Naive thymus-derived CD4-positive, alpha-beta T cell (primary cell): ENCODE measurements at regions not wholly inside any gene's neighbourhood (a gene's known extent, or its start where the extent isn't known, plus 50 kb on each side); places are given as distances from the start of the nearest gene placed in this dataset.

Experiments
- ATAC-seq: fragments of 150-1000 bp; cut with Tn5 transposase; 2 replicates; pipeline ENCODE4 v1.10.0; 2021; ENCODE audit warnings: mild to moderate bottlenecking, moderate library complexity
- CTCF ChIA-PET: fragments of 350-600 bp; sonication (Branson Sonifier 250); formaldehyde crosslinking; loops from one replicate; lab custom pipeline; 2021; ENCODE audit warnings: antibody characterized with exemption; lab: Charles Lee
- POLR2A ChIA-PET: fragments of 350-600 bp; sonication (Branson Sonifier 250); formaldehyde crosslinking; loops from one replicate; lab custom pipeline; 2021; ENCODE audit warnings: antibody characterized with exemption, inconsistent platforms; lab: Charles Lee
- DNase-seq, 9 donors: peaks; one replicate each; pipeline versions ENCODE4 v3.0.0 to v3.0.0-alpha.2; 2020 to 2022; ENCODE audit warnings: mixed read lengths in 1 of 9
- H3K27ac ChIP-seq: one replicate; pipeline ENCODE4 v1.7.0; 2013; ENCODE audit warnings: mild to moderate bottlenecking, low read depth, low read length, moderate library complexity
- H3K27me3 ChIP-seq, 2 donors: one replicate each; pipeline ENCODE4 v1.7.0; 2013; ENCODE audit warnings: low read length in 2 of 2, mild to moderate bottlenecking in 2 of 2, moderate library complexity in 2 of 2; ENCODE audit not compliant: control insufficient read depth in 2 of 2, insufficient read depth in 2 of 2
- H3K36me3 ChIP-seq, 3 experiments: 1 replicate in 2 of 3; 2 replicates in 1 of 3; pipeline ENCODE4 v1.7.0; 2013; ENCODE audit warnings: low read length in 3 of 3, mild to moderate bottlenecking in 3 of 3, moderate library complexity in 1 of 3; ENCODE audit not compliant: insufficient read depth in 3 of 3, control insufficient read depth in 2 of 3
- H3K4me1 ChIP-seq, 2 donors: one replicate each; pipeline ENCODE4 v1.7.0; 2013; ENCODE audit warnings: low read length in 2 of 2, mild to moderate bottlenecking in 2 of 2, moderate library complexity in 1 of 2; ENCODE audit not compliant: control insufficient read depth in 2 of 2, insufficient read depth in 2 of 2
- H3K4me3 ChIP-seq: 2 replicates; pipeline ENCODE4 v1.7.0; 2013; ENCODE audit warnings: mild to moderate bottlenecking, low read length
- H3K9me3 ChIP-seq, 3 experiments: 1 replicate in 2 of 3; 2 replicates in 1 of 3; pipeline ENCODE4 v1.7.0; 2013; ENCODE audit warnings: low read length in 3 of 3; ENCODE audit not compliant: control insufficient read depth in 2 of 3
- H3K27ac Mint-ChIP-seq, 9 donors: one replicate each; pipeline ENCODE4 v1.8.0; 2020 to 2022; ENCODE audit warnings: mixed read lengths in 9 of 9, mild to moderate bottlenecking in 8 of 9, moderate library complexity in 5 of 9, inconsistent platforms in 2 of 9
- H3K27me3 Mint-ChIP-seq, 5 donors: one replicate each; pipeline ENCODE4 v1.8.0; 2021 to 2022; ENCODE audit warnings: mixed read lengths in 5 of 5, mild to moderate bottlenecking in 1 of 5
- H3K36me3 Mint-ChIP-seq, 5 donors: one replicate each; pipeline ENCODE4 v1.8.0; 2020 to 2022; ENCODE audit warnings: mixed read lengths in 5 of 5, mild to moderate bottlenecking in 3 of 5, inconsistent platforms in 1 of 5
- H3K4me1 Mint-ChIP-seq, 7 donors: one replicate each; pipeline ENCODE4 v1.8.0; 2020 to 2022; ENCODE audit warnings: mixed read lengths in 7 of 7, mild to moderate bottlenecking in 3 of 7, inconsistent platforms in 1 of 7
- H3K4me3 Mint-ChIP-seq, 10 donors: one replicate each; pipeline ENCODE4 v1.8.0; 2020 to 2022; ENCODE audit warnings: mild to moderate bottlenecking in 10 of 10, mixed read lengths in 10 of 10, moderate library complexity in 6 of 10, inconsistent platforms in 2 of 10
- H3K9me3 Mint-ChIP-seq, 11 donors: one replicate each; pipeline ENCODE4 v1.8.0; 2020 to 2022; ENCODE audit warnings: mixed read lengths in 11 of 11, mild to moderate bottlenecking in 4 of 11, inconsistent platforms in 1 of 11, moderate library complexity in 1 of 11
- intact Hi-C, 2 donors: fragments of 100-400 bp; cut with micrococcal nuclease; formaldehyde crosslinking; loops; one replicate each; pipeline ENCODE4 v1.15.1; 2023

DNA sequence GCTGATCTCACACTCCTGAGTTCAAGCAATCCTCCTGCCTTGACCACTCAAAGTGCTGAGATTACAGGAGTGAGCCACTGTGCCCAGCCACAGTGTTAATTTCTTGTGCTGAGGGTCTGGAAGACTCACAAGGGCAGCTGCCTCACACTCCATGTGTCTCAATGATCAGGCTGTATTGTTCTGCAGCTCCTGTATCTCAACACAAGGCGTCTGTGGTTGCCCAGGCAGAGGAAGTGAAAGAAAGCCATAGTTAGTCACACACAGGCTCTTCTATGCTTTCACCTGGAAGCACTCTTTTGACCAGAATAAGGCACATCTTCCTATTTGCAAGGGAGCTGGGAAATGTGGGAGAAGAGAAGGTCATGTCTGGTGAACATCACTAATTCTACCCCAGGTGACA is 107.3 kb upstream of the ZNF507 start:
- Mint-ChIP-seq H3K36me3 (no peaks in the 10 kb centered on the region), H3K27ac (no peak overlapping the region), H3K27me3 (peaks cover 0 to 24% (median 7%) of the 10 kb centered on the region in 5 donors), H3K9me3 (peaks cover 0 to 2% (median 0%) of the 10 kb centered on the region in 11 donors), H3K4me3 (no peak overlapping the region), H3K4me1 (no peaks in the 10 kb centered on the region)
- no peak for DNase-seq
- Histone ChIP-seq H3K36me3 (no peaks in the 10 kb centered on the region), H3K27me3 (no peaks in the 10 kb centered on the region), H3K27ac (no peak overlapping the region), H3K9me3 (no peaks in the 10 kb centered on the region), H3K4me1 (no peaks in the 10 kb centered on the region), H3K4me3 (no peak overlapping the region)
- no peak for ATAC-seq
- POLR2A ChIA-PET = no interaction called here
- CTCF ChIA-PET = no interaction called here
- intact Hi-C loops = no loop called here

DNA sequence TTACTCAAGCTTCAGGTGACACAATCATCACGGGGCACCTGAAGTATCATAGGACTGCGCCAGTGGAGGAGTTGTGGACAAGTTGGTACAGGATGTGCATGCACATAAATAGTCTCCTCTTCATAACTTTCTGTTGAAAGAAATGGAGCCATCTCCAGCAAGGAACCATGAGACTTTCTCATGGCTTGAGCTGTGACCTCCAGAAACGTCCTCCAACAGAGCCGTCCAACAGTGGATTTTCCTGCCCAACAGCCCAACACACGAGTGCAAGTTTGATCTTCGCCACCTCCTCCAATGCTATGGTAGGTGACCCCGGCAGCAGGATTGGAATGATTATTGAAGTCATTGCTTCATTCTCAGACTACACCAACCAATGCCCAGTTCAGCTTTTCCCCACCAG is 105.1 kb upstream of the ZNF507 start:
- ChIA-PET POLR2A (no interaction called here), CTCF (no interaction called here)
- Mint-ChIP-seq H3K4me1 (no peaks in the 10 kb centered on the region), H3K27ac (no peak overlapping the region), H3K9me3 (peaks cover 0 to 2% (median 0%) of the 10 kb centered on the region in 11 donors), H3K27me3 (peaks cover 0 to 11% (median 0%) of the 10 kb centered on the region in 5 donors), H3K4me3 (no peak overlapping the region), H3K36me3 (no peaks in the 10 kb centered on the region)
- intact Hi-C loops = no loop called here
- H3K27ac ChIP-seq = no peak overlapping the region
- no peaks in the 10 kb centered on the region for H3K9me3 ChIP-seq
- H3K27me3 ChIP-seq = no peaks in the 10 kb centered on the region
- ATAC-seq (no peak), DNase-seq (no peak)
- H3K4me1 ChIP-seq = no peaks in the 10 kb centered on the region
- no peak overlapping the region for H3K4me3 ChIP-seq
- no peaks in the 10 kb centered on the region for H3K36me3 ChIP-seq

DNA sequence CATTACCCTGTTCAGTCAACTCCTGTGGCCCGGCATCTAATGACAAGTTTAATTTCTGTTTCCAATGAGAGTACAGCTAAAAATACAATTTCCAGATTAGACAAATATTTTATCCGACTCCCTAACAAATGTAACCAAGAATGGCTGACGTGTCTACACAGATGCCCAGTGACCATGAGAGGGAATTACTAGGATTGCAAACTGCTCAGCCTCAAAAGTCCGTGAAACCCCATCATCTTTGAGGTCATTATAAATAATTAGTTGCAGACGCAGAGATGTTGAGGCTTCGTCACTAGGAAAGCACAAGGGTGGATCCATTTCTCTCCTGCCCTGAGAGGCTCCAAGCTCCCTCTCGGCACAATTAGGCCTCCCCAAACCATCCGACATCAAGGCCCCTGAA is 104.1 kb upstream of the ZNF507 start:
- ATAC-seq (no peak), DNase-seq (no peak)
- Mint-ChIP-seq H3K36me3 (no peaks in the 10 kb centered on the region), H3K27ac (no peak overlapping the region), H3K4me3 (no peak overlapping the region), H3K27me3 (peaks cover 0 to 11% (median 4%) of the 10 kb centered on the region in 5 donors), H3K4me1 (peaks cover 0 to 1% (median 0%) of the 10 kb centered on the region in 7 donors), H3K9me3 (peaks cover 0 to 2% (median 0%) of the 10 kb centered on the region in 11 donors)
- Histone ChIP-seq H3K27me3 (no peaks in the 10 kb centered on the region), H3K36me3 (no peaks in the 10 kb centered on the region), H3K4me3 (no peak overlapping the region), H3K9me3 (no peaks in the 10 kb centered on the region), H3K27ac (no peak overlapping the region), H3K4me1 (no peaks in the 10 kb centered on the region)
- POLR2A ChIA-PET = no interaction called here
- CTCF ChIA-PET = no interaction called here
- intact Hi-C loops = no loop called here

DNA sequence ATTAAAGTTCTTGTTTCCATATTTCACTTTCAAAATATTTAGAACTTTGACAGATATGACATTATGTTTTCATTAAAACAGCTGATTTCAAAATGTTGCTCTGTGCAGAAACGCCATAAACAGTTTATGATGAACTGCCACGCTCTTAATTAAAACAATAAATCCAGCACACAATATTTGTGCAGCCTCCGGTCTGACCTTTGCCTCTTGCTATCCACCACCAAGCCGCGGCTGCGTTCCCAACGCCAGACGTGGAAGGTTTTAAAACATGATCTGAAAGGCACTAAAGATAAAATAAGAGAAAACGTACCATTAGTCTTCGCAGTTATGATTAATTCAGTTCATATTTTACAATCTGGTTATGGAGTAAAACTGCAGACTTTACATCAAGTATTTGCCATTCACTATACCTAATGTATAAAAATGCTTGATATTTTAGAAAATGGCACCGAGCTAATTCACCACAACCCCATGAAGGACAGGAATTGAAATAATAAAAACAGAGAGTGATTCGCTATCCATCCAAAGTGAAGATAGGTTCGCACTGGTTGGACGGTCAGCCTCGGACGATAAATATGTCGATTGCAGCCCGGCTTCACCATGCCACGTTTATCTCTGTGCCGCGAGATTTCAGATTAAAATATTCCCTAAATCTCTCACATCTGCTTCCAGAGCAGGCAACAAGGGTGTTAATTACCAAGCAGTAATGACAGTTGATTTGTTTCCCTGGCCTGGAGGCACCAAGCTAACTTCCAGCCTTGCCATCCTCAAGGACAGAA is 103.3 kb upstream of the ZNF507 start:
- H3K36me3 Mint-ChIP-seq = no peaks in the 10 kb centered on the region
- ChIA-PET CTCF (no interaction called here), POLR2A (no interaction called here)
- H3K27me3 Mint-ChIP-seq = peaks cover 0 to 11% (median 4%) of the 10 kb centered on the region in 5 donors
- no peak for DNase-seq
- no peak overlapping the region for H3K27ac Mint-ChIP-seq
- no peak overlapping the region for H3K4me3 ChIP-seq
- H3K9me3 ChIP-seq = no peaks in the 10 kb centered on the region
- H3K4me3 Mint-ChIP-seq = no peak overlapping the region
- H3K4me1 ChIP-seq = no peaks in the 10 kb centered on the region
- intact Hi-C loops = no loop called here
- no peak for ATAC-seq
- H3K27ac ChIP-seq = no peak overlapping the region
- peaks cover 0 to 2% (median 0%) of the 10 kb centered on the region in 11 donors for H3K9me3 Mint-ChIP-seq
- peaks cover 0 to 1% (median 0%) of the 10 kb centered on the region in 7 donors for H3K4me1 Mint-ChIP-seq
- no peaks in the 10 kb centered on the region for H3K27me3 ChIP-seq
- H3K36me3 ChIP-seq = no peaks in the 10 kb centered on the region

DNA sequence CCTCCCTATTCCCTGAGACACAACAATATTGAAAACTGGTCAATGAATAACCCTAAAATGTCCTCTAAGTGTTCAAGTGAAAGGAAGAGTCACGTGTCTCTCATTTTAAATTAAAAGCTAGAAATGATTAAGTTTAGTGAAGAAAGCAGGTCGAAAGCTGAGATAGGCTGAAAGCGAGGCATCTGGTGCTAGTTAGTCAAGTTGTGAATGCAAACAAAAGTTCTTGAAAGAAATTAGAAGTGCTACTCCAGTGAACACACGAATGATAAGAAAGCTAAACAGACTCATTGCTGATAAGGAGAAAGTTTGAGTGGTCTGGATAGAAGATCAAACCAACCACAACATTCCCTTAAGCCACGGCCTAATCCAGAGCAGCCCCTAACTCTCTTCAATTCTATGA is 99.4 kb upstream of the ZNF507 start:
- no peak overlapping the region for H3K4me3 ChIP-seq
- H3K9me3 ChIP-seq = no peaks in the 10 kb centered on the region
- POLR2A ChIA-PET = no interaction called here
- DNase-seq = no peak
- H3K36me3 ChIP-seq = no peaks in the 10 kb centered on the region
- Mint-ChIP-seq H3K27me3 (peaks cover 0 to 12% (median 9%) of the 10 kb centered on the region in 5 donors), H3K27ac (no peak overlapping the region), H3K36me3 (no peaks in the 10 kb centered on the region), H3K4me3 (no peak overlapping the region), H3K9me3 (no peaks in the 10 kb centered on the region), H3K4me1 (peaks cover 0 to 1% (median 0%) of the 10 kb centered on the region in 7 donors)
- CTCF ChIA-PET = no interaction called here
- H3K27ac ChIP-seq = no peak overlapping the region
- H3K4me1 ChIP-seq = no peaks in the 10 kb centered on the region
- intact Hi-C loops = no loop called here
- no peaks in the 10 kb centered on the region for H3K27me3 ChIP-seq
- no peak for ATAC-seq

DNA sequence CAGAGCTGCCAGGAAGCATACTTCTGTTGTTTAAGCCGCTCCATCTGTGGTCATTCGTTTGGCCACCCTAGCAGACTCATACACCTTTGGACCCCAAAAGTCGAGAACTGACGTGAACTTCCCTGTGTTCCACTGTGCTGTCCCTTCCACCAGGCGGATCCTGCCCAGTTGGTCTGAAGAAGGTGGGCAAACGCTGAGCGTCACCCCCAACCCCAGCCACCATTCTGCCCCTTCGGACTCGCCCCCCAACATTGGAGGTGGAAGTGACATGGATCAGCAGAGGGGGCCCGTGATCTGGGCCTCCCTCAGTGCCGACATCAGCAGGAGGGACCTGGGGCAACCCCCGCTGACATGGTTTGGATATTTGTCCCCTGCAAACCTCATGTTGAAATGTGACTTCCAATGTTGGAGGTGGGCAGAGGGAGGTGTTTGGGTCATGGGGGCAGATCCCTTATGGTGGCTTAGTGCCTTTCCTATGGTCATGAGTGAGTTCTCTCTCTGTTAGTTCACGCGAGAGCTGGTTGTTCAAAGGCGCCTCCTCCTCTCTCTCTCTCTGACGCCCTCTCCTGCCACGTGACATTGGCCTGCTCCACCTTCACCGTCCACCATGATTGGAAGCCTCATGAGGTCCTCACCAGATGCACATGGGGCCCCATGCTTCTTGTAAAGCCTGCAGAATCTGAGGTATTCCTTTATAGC is 93.6 kb upstream of the ZNF507 start:
- Mint-ChIP-seq H3K27ac (no peak overlapping the region), H3K9me3 (peaks cover 0 to 3% (median 0%) of the 10 kb centered on the region in 11 donors), H3K36me3 (no peaks in the 10 kb centered on the region), H3K27me3 (peaks cover 0 to 36% (median 16%) of the 10 kb centered on the region in 5 donors), H3K4me3 (no peak overlapping the region), H3K4me1 (no peaks in the 10 kb centered on the region)
- no peak overlapping the region for H3K27ac ChIP-seq
- H3K36me3 ChIP-seq = no peaks in the 10 kb centered on the region
- intact Hi-C loops = no loop called here
- ATAC-seq (no peak), DNase-seq (no peak)
- H3K27me3 ChIP-seq = no peaks in the 10 kb centered on the region
- ChIA-PET CTCF (no interaction called here), POLR2A (no interaction called here)
- no peaks in the 10 kb centered on the region for H3K4me1 ChIP-seq
- H3K9me3 ChIP-seq = no peaks in the 10 kb centered on the region
- no peak overlapping the region for H3K4me3 ChIP-seq

DNA sequence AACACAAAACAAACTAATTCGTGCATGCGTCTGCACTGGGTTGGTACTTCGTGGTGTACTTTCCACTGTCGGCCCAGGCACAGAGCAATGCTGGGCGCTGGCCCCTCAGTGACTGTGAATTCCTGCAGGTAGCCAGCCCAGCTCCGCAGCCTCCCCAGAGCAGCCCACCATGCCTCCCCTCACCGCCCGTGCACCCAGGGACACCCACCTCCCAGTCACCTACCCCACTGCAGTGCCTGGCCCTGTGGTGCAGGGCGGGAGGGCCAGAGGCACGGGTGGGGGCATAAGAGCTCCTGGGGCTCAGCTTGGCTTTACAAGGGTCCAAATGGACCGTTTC is 93.1 kb upstream of the ZNF507 start:
- Mint-ChIP-seq H3K4me1 (no peaks in the 10 kb centered on the region), H3K27ac (no peak overlapping the region), H3K9me3 (peaks cover 0 to 3% (median 0%) of the 10 kb centered on the region in 11 donors), H3K4me3 (no peak overlapping the region), H3K27me3 (peaks cover 0 to 36% (median 16%) of the 10 kb centered on the region in 5 donors), H3K36me3 (no peaks in the 10 kb centered on the region)
- H3K4me3 ChIP-seq = no peak overlapping the region
- ChIA-PET CTCF (no interaction called here), POLR2A (no interaction called here)
- H3K27me3 ChIP-seq = no peaks in the 10 kb centered on the region
- H3K27ac ChIP-seq = no peak overlapping the region
- H3K4me1 ChIP-seq = no peaks in the 10 kb centered on the region
- intact Hi-C loops = no loop called here
- ATAC-seq (no peak), DNase-seq (no peak)
- H3K9me3 ChIP-seq = no peaks in the 10 kb centered on the region
- H3K36me3 ChIP-seq = no peaks in the 10 kb centered on the region
